Vagina (tissue), 2 donors: ENCODE measurements at regions not wholly inside any gene's neighbourhood (a gene's known extent, or its start where the extent isn't known, plus 50 kb on each side); places are given as distances from the start of the nearest gene placed in this dataset.

Source experiments
- POLR2A ChIP-seq, 2 donors: fragments of 450-650 bp; IDR thresholded peaks; one replicate each; pipeline ENCODE4 v1.6.1; 2017; ENCODE audit warnings: antibody characterized with exemption in 2 of 2, mild to moderate bottlenecking in 2 of 2, moderate library complexity in 2 of 2
- POLR2AphosphoS5 ChIP-seq, 2 donors: sonication (generic); formaldehyde crosslinking; IDR thresholded peaks; one replicate each; pipeline ENCODE4 v1.9.0; 2017; ENCODE audit warnings: antibody characterized with exemption in 2 of 2, mild to moderate bottlenecking in 2 of 2, low read depth in 1 of 2; ENCODE audit not compliant: insufficient read depth in 1 of 2
- TF ChIP-seq, protein P1 (sequence below), 3 experiments: fragments of 450-650 bp in 2 of 3; fragments of 200-600 bp in 1 of 3; sonication (generic) in 1 of 3; IDR thresholded peaks; one replicate each; pipeline ENCODE4 v1.5.1; 2017 to 2019; ENCODE audit warnings: antibody characterized with exemption in 3 of 3, mild to moderate bottlenecking in 2 of 3, moderate library complexity in 2 of 3

DNA sequence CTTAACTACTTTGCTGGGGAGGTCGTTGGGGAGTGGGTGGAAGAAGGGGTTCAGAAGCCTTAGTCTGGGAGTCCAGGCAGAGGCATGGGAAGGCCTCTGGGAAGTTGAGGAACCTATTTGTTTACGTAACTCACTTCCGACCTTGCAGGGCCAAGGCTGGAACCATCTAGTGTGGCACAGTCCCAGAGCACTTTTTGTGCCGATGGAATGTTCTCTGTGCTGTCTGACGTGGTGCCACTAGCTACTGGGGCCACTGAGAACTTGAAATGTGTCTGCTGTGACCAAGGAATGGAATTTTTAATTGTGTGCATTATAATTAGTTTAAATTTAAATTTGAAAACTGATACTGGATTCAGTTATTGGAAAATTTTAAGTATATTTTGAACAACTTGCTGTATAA is 139.7 kb downstream of the FAM161A start:
- TF ChIP-seq, protein P1, sequence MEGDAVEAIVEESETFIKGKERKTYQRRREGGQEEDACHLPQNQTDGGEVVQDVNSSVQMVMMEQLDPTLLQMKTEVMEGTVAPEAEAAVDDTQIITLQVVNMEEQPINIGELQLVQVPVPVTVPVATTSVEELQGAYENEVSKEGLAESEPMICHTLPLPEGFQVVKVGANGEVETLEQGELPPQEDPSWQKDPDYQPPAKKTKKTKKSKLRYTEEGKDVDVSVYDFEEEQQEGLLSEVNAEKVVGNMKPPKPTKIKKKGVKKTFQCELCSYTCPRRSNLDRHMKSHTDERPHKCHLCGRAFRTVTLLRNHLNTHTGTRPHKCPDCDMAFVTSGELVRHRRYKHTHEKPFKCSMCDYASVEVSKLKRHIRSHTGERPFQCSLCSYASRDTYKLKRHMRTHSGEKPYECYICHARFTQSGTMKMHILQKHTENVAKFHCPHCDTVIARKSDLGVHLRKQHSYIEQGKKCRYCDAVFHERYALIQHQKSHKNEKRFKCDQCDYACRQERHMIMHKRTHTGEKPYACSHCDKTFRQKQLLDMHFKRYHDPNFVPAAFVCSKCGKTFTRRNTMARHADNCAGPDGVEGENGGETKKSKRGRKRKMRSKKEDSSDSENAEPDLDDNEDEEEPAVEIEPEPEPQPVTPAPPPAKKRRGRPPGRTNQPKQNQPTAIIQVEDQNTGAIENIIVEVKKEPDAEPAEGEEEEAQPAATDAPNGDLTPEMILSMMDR (IDR thresholded peaks at IDR 0.05), result no peak
- TF ChIP-seq POLR2A (IDR thresholded peaks at IDR 0.05) (no peak), POLR2AphosphoS5 (IDR thresholded peaks at IDR 0.05; ENCODE audit: insufficient read depth in 1 of 2, low read depth in 1 of 2) (no peak)
